CD4-positive, alpha-beta memory T cell (primary cell): ENCODE measurements at regions not wholly inside any gene's neighbourhood (a gene's known extent, or its start where the extent isn't known, plus 50 kb on each side); places are given as distances from the start of the nearest gene placed in this dataset.

Experiments
- CTCF ChIA-PET: fragments of 350-600 bp; sonication (Branson Sonifier 250); formaldehyde crosslinking; loops from one replicate; lab custom pipeline; 2021; ENCODE audit warnings: inconsistent platforms; ENCODE audit not compliant: partially characterized antibody; lab: Charles Lee
- POLR2A ChIA-PET: fragments of 350-600 bp; sonication (Branson Sonifier 250); formaldehyde crosslinking; loops from one replicate; lab custom pipeline; 2021; ENCODE audit not compliant: partially characterized antibody; lab: Charles Lee
- DNase-seq, 5 donors: peaks; one replicate each; pipeline versions ENCODE4 v3.0.0 to v3.0.0-alpha.2; 2020 to 2022; ENCODE audit warnings: mixed read lengths in 1 of 5
- H3K27ac ChIP-seq: one replicate; pipeline ENCODE4 v1.7.0; 2013; ENCODE audit warnings: low read depth, low read length
- H3K27me3 ChIP-seq: 2 replicates; pipeline ENCODE4 v1.7.0; 2013; ENCODE audit warnings: mild to moderate bottlenecking, low read length, moderate library complexity; ENCODE audit not compliant: insufficient read depth
- H3K36me3 ChIP-seq: 2 replicates; pipeline ENCODE4 v1.7.0; 2013; ENCODE audit warnings: mild to moderate bottlenecking, low read length, moderate library complexity; ENCODE audit not compliant: insufficient read depth
- H3K4me1 ChIP-seq: 2 replicates; pipeline ENCODE4 v1.7.0; 2013; ENCODE audit warnings: mild to moderate bottlenecking, low read length, moderate library complexity; ENCODE audit not compliant: insufficient read depth
- H3K4me3 ChIP-seq, 2 donors: one replicate each; pipeline ENCODE4 v1.7.0; 2013; ENCODE audit warnings: low read length in 2 of 2, mild to moderate bottlenecking in 1 of 2
- H3K9me3 ChIP-seq, 2 donors: one replicate each; pipeline ENCODE4 v1.7.0; 2013; ENCODE audit warnings: low read length in 2 of 2, control low read depth in 1 of 2; ENCODE audit not compliant: control insufficient read depth in 1 of 2
- H3K27ac Mint-ChIP-seq, 7 donors: one replicate each; pipeline ENCODE4 v1.8.0; 2020 to 2021; ENCODE audit warnings: mixed read lengths in 7 of 7, mild to moderate bottlenecking in 6 of 7, inconsistent platforms in 3 of 7, moderate library complexity in 3 of 7
- H3K27me3 Mint-ChIP-seq, 2 donors: one replicate each; pipeline ENCODE4 v1.8.0; 2020 to 2021; ENCODE audit warnings: mixed read lengths in 2 of 2
- H3K36me3 Mint-ChIP-seq, 2 donors: one replicate each; pipeline ENCODE4 v1.8.0; 2020 to 2021; ENCODE audit warnings: mixed read lengths in 2 of 2, inconsistent platforms in 1 of 2, mild to moderate bottlenecking in 1 of 2
- H3K4me1 Mint-ChIP-seq, 4 donors: one replicate each; pipeline ENCODE4 v1.8.0; 2020 to 2021; ENCODE audit warnings: mixed read lengths in 4 of 4, mild to moderate bottlenecking in 1 of 4
- H3K4me3 Mint-ChIP-seq, 8 donors: one replicate each; pipeline ENCODE4 v1.8.0; 2020 to 2021; ENCODE audit warnings: mixed read lengths in 8 of 8, mild to moderate bottlenecking in 7 of 8, moderate library complexity in 6 of 8, inconsistent platforms in 3 of 8
- H3K9me3 Mint-ChIP-seq, 8 donors: one replicate each; pipeline ENCODE4 v1.8.0; 2020 to 2021; ENCODE audit warnings: mixed read lengths in 8 of 8, mild to moderate bottlenecking in 5 of 8, inconsistent platforms in 3 of 8, moderate library complexity in 1 of 8
- intact Hi-C: fragments of 100-400 bp; cut with micrococcal nuclease; formaldehyde crosslinking; loops from one replicate; pipeline ENCODE4 v1.15.1; 2023

- intact Hi-C loops = no loop called here
- peaks cover 0 to 18% (median 3%) of the 10 kb centered on the region in 8 donors for H3K9me3 Mint-ChIP-seq
- POLR2A ChIA-PET = no interaction called here
These were observed 171.8 kb upstream of the BMP2 start for GRCh38 chr20:6595704-6596103.

GRCh38 chr20:6590891-6591637 is 176.4 kb upstream of the BMP2 start:
- H3K27me3 Mint-ChIP-seq = no peaks in the 10 kb centered on the region
- H3K9me3 Mint-ChIP-seq = peaks cover 0 to 14% (median 3%) of the 10 kb centered on the region in 8 donors
- no peaks in the 10 kb centered on the region for H3K4me1 Mint-ChIP-seq
- Histone ChIP-seq H3K4me1 (no peaks in the 10 kb centered on the region), H3K9me3 (no peaks in the 10 kb centered on the region), H3K27ac (no peak overlapping the region), H3K27me3 (no peaks in the 10 kb centered on the region), H3K36me3 (no peaks in the 10 kb centered on the region), H3K4me3 (no peak overlapping the region)
- no peak overlapping the region for H3K27ac Mint-ChIP-seq
- H3K4me3 Mint-ChIP-seq = no peak overlapping the region
- no peaks in the 10 kb centered on the region for H3K36me3 Mint-ChIP-seq
- DNase-seq = no peak
- intact Hi-C loops = no loop called here
- ChIA-PET POLR2A (no interaction called here), CTCF (no interaction called here)

More at GRCh38 chr20:6595704-6596103, 171.8 kb upstream of the BMP2 start:
- Mint-ChIP-seq H3K36me3 (no peaks in the 10 kb centered on the region), H3K4me1 (no peaks in the 10 kb centered on the region), H3K27ac (no peak overlapping the region), H3K27me3 (no peaks in the 10 kb centered on the region), H3K4me3 (no peak overlapping the region)
- H3K27ac ChIP-seq = no peak overlapping the region
- CTCF ChIA-PET = no interaction called here
- no peaks in the 10 kb centered on the region for H3K27me3 ChIP-seq
- H3K4me1 ChIP-seq = no peaks in the 10 kb centered on the region
- H3K36me3 ChIP-seq = no peaks in the 10 kb centered on the region
- DNase-seq = no peak
- no peaks in the 10 kb centered on the region for H3K9me3 ChIP-seq
- no peak overlapping the region for H3K4me3 ChIP-seq

GRCh38 chr20:6588296-6588695 is 179.2 kb upstream of the BMP2 start:
- POLR2A ChIA-PET = no interaction called here
- CTCF ChIA-PET = no interaction called here

GRCh38 chr20:6583134-6583738 is 184.2 kb upstream of the BMP2 start:
- no peak overlapping the region for H3K4me3 ChIP-seq
- Mint-ChIP-seq H3K27me3 (peaks cover 0 to 2% of the 10 kb centered on the region in 2 donors), H3K9me3 (peaks cover 0 to 22% (median 6%) of the 10 kb centered on the region in 8 donors), H3K36me3 (no peaks in the 10 kb centered on the region), H3K27ac (no peak overlapping the region), H3K4me3 (no peak overlapping the region), H3K4me1 (no peaks in the 10 kb centered on the region)
- no peaks in the 10 kb centered on the region for H3K36me3 ChIP-seq
- H3K4me1 ChIP-seq = no peaks in the 10 kb centered on the region
- ChIA-PET POLR2A (no interaction called here), CTCF (no interaction called here)
- H3K27me3 ChIP-seq = no peaks in the 10 kb centered on the region
- no peak for DNase-seq
- no peaks in the 10 kb centered on the region for H3K9me3 ChIP-seq
- no peak overlapping the region for H3K27ac ChIP-seq
- intact Hi-C loops = no loop called here

More at GRCh38 chr20:6588296-6588695, 179.2 kb upstream of the BMP2 start:
- no peak overlapping the region for H3K4me3 ChIP-seq
- no peaks in the 10 kb centered on the region for H3K4me1 ChIP-seq
- H3K9me3 ChIP-seq = no peaks in the 10 kb centered on the region
- intact Hi-C loops = no loop called here
- DNase-seq = no peak
- peaks cover 0 to 10% (median 2%) of the 10 kb centered on the region in 8 donors for H3K9me3 Mint-ChIP-seq
- H3K27ac Mint-ChIP-seq = no peak overlapping the region
- no peak overlapping the region for H3K4me3 Mint-ChIP-seq
- no peaks in the 10 kb centered on the region for H3K36me3 ChIP-seq
- no peaks in the 10 kb centered on the region for H3K27me3 Mint-ChIP-seq
- H3K36me3 Mint-ChIP-seq = no peaks in the 10 kb centered on the region
- no peaks in the 10 kb centered on the region for H3K27me3 ChIP-seq
- H3K4me1 Mint-ChIP-seq = no peaks in the 10 kb centered on the region
- no peak overlapping the region for H3K27ac ChIP-seq

- no peak for DNase-seq
- no peaks in the 10 kb centered on the region for H3K4me1 ChIP-seq
- Mint-ChIP-seq H3K4me3 (no peak overlapping the region), H3K27ac (no peak overlapping the region), H3K27me3 (peaks cover 0 to 2% of the 10 kb centered on the region in 2 donors), H3K9me3 (peaks cover 0 to 24% (median 7%) of the 10 kb centered on the region in 8 donors), H3K4me1 (no peaks in the 10 kb centered on the region), H3K36me3 (no peaks in the 10 kb centered on the region)
- H3K9me3 ChIP-seq = no peaks in the 10 kb centered on the region
- POLR2A ChIA-PET = no interaction called here
- CTCF ChIA-PET = no interaction called here
- intact Hi-C loops = no loop called here
- no peak overlapping the region for H3K27ac ChIP-seq
- H3K36me3 ChIP-seq = no peaks in the 10 kb centered on the region
- H3K4me3 ChIP-seq = no peak overlapping the region
- no peaks in the 10 kb centered on the region for H3K27me3 ChIP-seq
These were observed 185.0 kb upstream of the BMP2 start for GRCh38 chr20:6582449-6582848.

- no peak for DNase-seq
- H3K4me1 ChIP-seq = no peaks in the 10 kb centered on the region
- intact Hi-C loops = no loop called here
- H3K9me3 ChIP-seq = no peaks in the 10 kb centered on the region
- CTCF ChIA-PET = no interaction called here
- no peak overlapping the region for H3K27ac Mint-ChIP-seq
- H3K9me3 Mint-ChIP-seq = peaks cover 0 to 18% (median 6%) of the 10 kb centered on the region in 8 donors
- H3K36me3 Mint-ChIP-seq = no peaks in the 10 kb centered on the region
- H3K36me3 ChIP-seq = no peaks in the 10 kb centered on the region
- no peak overlapping the region for H3K27ac ChIP-seq
- POLR2A ChIA-PET = no interaction called here
- peaks cover 0 to 2% of the 10 kb centered on the region in 2 donors for H3K27me3 Mint-ChIP-seq
- H3K4me3 Mint-ChIP-seq = no peak overlapping the region
- H3K4me1 Mint-ChIP-seq = no peaks in the 10 kb centered on the region
- no peak overlapping the region for H3K4me3 ChIP-seq
- no peaks in the 10 kb centered on the region for H3K27me3 ChIP-seq
These were observed 187.0 kb upstream of the BMP2 start for GRCh38 chr20:6580486-6580885.

- no peaks in the 10 kb centered on the region for H3K27me3 ChIP-seq
- ChIA-PET CTCF (no interaction called here), POLR2A (no interaction called here)
- H3K4me3 Mint-ChIP-seq = no peak overlapping the region
- H3K9me3 ChIP-seq = no peaks in the 10 kb centered on the region
- no peaks in the 10 kb centered on the region for H3K36me3 Mint-ChIP-seq
- no peak overlapping the region for H3K27ac ChIP-seq
- peaks cover 0 to 2% of the 10 kb centered on the region in 2 donors for H3K27me3 Mint-ChIP-seq
- no peaks in the 10 kb centered on the region for H3K4me1 Mint-ChIP-seq
- H3K36me3 ChIP-seq = no peaks in the 10 kb centered on the region
- no peaks in the 10 kb centered on the region for H3K4me1 ChIP-seq
- no peak overlapping the region for H3K4me3 ChIP-seq
- no peak overlapping the region for H3K27ac Mint-ChIP-seq
- intact Hi-C loops = no loop called here
- peaks cover 0 to 18% (median 6%) of the 10 kb centered on the region in 8 donors for H3K9me3 Mint-ChIP-seq
- DNase-seq = no peak
These were observed 187.7 kb upstream of the BMP2 start for GRCh38 chr20:6579824-6580223.
